ENCODE measurements at regions not wholly inside any gene's neighbourhood (a gene's known extent, or its start where the extent isn't known, plus 50 kb on each side); places are given as distances from the start of the nearest gene placed in this dataset.
"Not testable (repeated sequence)": the region's sequence is repeated elsewhere in the genome, so short reads cannot be mapped to it uniquely, and the experiment has no call there.

GRCh38 chrX:98114021-98114420, 1230.3 kb downstream of the RPA4 start:
- no peak for DNase-seq (ENCODE audit: low read depth)
- TF ChIP-seq CTCF (IDR thresholded peaks at IDR 0.05; ENCODE audit: insufficient read depth, low read length) = no peak

GRCh38 chrX:98141466-98141865, 1257.8 kb downstream of the RPA4 start:
- no peak for TF ChIP-seq CTCF (IDR thresholded peaks at IDR 0.05; ENCODE audit: insufficient read depth, low read length)
- H3K4me3 ChIP-seq (ENCODE audit: low read depth, low read length) = no peak overlapping the region
- no peak for DNase-seq (ENCODE audit: low read depth)

More at GRCh38 chrX:98114021-98114420, 1230.3 kb downstream of the RPA4 start:
- no peak overlapping the region for H3K4me3 ChIP-seq (ENCODE audit: low read depth, low read length)

- DNase-seq (ENCODE audit: low read depth) = no peak
- no peak overlapping the region for H3K4me3 ChIP-seq (ENCODE audit: low read depth, low read length)
- no peak for TF ChIP-seq CTCF (IDR thresholded peaks at IDR 0.05; ENCODE audit: insufficient read depth, low read length)
These were observed 1307.3 kb downstream of the RPA4 start for GRCh38 chrX:98191003-98191402.

- no peak overlapping the region for H3K4me3 ChIP-seq (ENCODE audit: low read depth, low read length)
- no peak for TF ChIP-seq CTCF (IDR thresholded peaks at IDR 0.05; ENCODE audit: insufficient read depth, low read length)
- DNase-seq (ENCODE audit: low read depth) = no peak
These were observed 1310.3 kb downstream of the RPA4 start for GRCh38 chrX:98194036-98194435.

GRCh38 chrX:98203800-98204199, 1320.1 kb downstream of the RPA4 start:
- no peak overlapping the region for H3K4me3 ChIP-seq (ENCODE audit: low read depth, low read length)
- no peak for TF ChIP-seq CTCF (IDR thresholded peaks at IDR 0.05; ENCODE audit: insufficient read depth, low read length)
- DNase-seq (ENCODE audit: low read depth) = no peak

- H3K4me3 ChIP-seq (ENCODE audit: low read depth, low read length) = no peak overlapping the region
- no peak for DNase-seq (ENCODE audit: low read depth)
- no peak for TF ChIP-seq CTCF (IDR thresholded peaks at IDR 0.05; ENCODE audit: insufficient read depth, low read length)
These were observed 1324.2 kb downstream of the RPA4 start for GRCh38 chrX:98207947-98208346.

- H3K4me3 ChIP-seq (ENCODE audit: low read depth, low read length) = no peak overlapping the region
- no peak for DNase-seq (ENCODE audit: low read depth)
- TF ChIP-seq CTCF (IDR thresholded peaks at IDR 0.05; ENCODE audit: insufficient read depth, low read length) = no peak
These were observed 1347.3 kb downstream of the RPA4 start for GRCh38 chrX:98231003-98231402.

GRCh38 chrX:98240061-98240460, 1356.4 kb downstream of the RPA4 start:
- H3K4me3 ChIP-seq (ENCODE audit: low read depth, low read length); DNase-seq (ENCODE audit: low read depth): not testable (repeated sequence)

Data from fibroblast of the aortic adventitia (primary cell).